ENCODE measurements at regions not wholly inside any gene's neighbourhood (a gene's known extent, or its start where the extent isn't known, plus 50 kb on each side); places are given as distances from the start of the nearest gene placed in this dataset.
"Not testable (repeated sequence)": the region's sequence is repeated elsewhere in the genome, so short reads cannot be mapped to it uniquely, and the experiment has no call there.

GRCh38 chr2:66317268-66317890 lies 117.5 kb upstream of the MEIS1 start:
- ATAC-seq (no peak), DNase-seq (no peak)

GRCh38 chr2:66306483-66306882 lies 128.4 kb upstream of the MEIS1 start:
- DNase-seq (no peak), ATAC-seq (no peak)

- DNase-seq (no peak), ATAC-seq (no peak)
Measured at GRCh38 chr2:66305718-66306117, 129.2 kb upstream of the MEIS1 start.

DNA sequence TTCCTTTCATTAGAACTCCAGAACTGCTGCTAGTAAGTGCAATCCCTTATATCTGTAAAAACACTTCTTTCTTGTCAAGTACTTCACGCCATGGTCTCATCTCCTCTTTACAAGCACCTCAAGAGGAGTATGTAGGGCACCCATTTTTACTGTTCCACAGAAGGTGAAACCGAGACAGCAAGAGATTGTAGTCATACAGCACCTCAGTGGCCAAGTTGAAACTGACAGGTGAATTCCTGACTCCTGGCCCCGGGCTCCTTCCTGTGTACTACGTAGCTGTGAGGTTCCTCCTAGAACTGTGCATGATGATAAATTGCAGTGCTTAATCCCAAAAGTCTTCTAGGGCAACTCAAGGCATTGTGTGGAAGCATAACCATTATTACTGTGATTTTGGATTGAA lies 131.5 kb upstream of the MEIS1 start:
- no peak for ATAC-seq
- no peak for DNase-seq

GRCh38 chr2:66301767-66302140 lies 133.2 kb upstream of the MEIS1 start:
- no peak for DNase-seq
- ATAC-seq, result no peak

DNA sequence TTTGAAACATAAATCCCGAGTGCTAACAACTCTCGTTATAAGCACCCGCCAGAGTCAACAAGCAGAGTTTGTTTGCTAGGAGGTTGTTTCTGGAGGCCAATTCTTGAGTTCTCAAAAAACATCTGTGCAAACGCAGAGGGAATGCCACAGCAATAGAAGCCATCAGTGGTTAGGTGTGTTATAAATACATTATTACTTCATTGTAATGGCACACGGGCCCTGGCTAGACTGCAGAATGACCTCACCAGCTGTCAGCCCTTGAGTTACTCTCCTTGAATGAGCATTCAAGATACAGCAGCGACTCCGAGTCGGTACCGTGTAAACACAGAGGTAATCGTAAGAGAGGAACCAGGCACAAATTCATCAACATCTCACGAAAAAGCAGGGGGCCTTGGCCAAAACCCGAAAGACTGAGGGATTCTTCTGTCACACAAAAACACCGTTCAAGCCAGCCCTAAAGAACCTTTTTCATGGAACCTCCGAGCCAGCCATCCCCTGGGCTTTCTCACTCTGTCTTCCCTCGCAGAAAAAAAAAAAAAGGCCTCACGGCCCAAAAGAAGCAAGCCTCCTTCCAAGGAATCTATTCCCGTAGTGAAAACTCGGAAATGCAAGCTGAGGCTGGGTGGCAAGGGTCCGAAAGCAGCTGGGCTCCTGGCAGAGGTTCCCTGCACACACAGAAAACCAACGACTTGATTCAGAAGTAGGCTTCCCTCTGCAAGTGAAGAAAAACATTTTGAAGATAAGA lies 133.7 kb upstream of the MEIS1 start:
- no peak for DNase-seq
- no peak for ATAC-seq

GRCh38 chr2:66283787-66284186 lies 151.1 kb upstream of the MEIS1 start:
- ATAC-seq, result no peak
- no peak for DNase-seq

- no peak for DNase-seq
- no peak for ATAC-seq
Measured at GRCh38 chr2:66281980-66282379, 152.9 kb upstream of the MEIS1 start.

DNA sequence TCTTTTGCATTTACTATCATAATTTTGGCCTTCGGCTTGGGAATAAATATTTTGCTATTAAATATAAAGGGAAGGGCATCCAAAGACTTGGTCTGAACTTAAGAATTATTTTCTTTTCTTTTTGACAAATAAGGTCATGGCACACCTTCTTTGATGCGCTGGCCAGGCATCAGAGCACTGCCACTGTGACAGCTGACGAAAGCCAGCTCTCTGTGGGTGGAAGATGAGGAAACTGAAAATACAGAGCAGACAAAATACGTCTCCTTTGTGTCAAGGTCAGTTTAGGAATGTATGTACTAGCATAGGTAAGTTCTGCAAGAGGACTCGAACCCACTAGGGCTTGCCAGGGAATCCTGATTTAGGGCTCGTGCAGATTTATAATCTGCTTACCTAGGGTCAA lies 155.9 kb upstream of the MEIS1 start:
- DNase-seq (no peak), ATAC-seq (no peak)

- no peak for DNase-seq
- ATAC-seq, result no peak
Measured at GRCh38 chr2:66275984-66276383, 158.9 kb upstream of the MEIS1 start.

GRCh38 chr2:66273933-66274490 lies 160.9 kb upstream of the MEIS1 start:
- DNase-seq (no peak), ATAC-seq (no peak)

GRCh38 chr2:66272751-66273150 lies 162.2 kb upstream of the MEIS1 start:
- ATAC-seq (no peak), DNase-seq (no peak)

DNA sequence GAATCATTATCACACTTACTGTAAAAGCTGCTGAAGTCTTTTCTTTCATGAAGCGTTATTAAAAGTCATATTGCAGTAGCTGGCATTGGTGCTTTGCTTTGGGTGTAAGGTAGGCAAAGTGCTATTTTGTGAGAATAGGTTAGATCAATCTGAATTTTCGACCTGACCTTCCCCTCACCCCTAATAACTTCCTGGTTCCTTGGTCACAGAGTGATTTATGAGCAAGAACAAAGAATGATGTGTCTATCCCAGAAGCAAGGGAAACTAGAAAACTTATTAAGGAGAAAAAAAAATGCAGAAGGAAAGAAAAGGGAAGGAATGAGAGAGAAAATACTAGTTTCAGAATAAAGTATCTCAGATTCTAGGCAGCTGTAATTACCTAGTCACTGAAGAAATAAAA lies 163.1 kb upstream of the MEIS1 start:
- ATAC-seq (no peak), DNase-seq (no peak)

DNA sequence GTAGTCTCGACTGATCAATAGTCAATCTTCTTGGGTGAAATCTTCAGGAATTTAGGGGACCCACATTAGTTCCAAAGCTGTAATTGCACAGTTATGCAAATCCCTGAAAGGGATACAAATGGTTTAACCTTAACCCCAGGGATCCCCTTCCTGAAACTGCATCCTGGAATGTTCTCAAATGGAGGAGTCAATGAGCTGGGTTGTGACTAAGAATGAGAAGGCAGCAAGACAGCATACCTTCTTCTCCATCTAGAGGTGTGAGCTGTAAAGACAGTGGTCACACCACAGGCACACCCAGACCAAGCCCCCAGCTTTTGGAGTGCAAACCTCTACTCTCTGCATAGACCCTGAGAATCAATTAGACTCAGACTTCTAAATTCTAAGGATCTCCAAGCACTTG lies 164.7 kb upstream of the MEIS1 start:
- no peak for DNase-seq
- ATAC-seq, result no peak

DNA sequence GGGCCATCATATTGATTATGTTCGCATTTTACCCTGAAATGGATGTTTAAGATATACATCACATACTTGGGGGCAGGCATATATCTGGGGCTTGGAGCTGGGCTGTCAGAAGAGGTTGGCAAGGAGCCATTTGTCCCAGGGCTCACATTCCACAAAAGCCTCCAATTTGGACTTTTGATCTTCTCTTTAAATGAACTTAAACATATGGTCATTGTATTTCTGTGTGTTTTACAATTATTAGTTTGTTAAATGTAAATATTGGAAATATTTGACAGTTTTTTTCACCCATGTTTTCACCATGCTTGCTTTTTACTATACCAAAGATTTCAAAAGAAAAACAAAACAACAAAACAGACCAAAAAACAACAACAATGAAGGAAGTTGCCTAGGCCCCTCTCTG lies 165.8 kb upstream of the MEIS1 start:
- DNase-seq (no peak), ATAC-seq (no peak)

- DNase-seq (no peak), ATAC-seq (no peak)
Measured at GRCh38 chr2:66268756-66269155, 166.2 kb upstream of the MEIS1 start.

GRCh38 chr2:66264354-66264753 lies 170.6 kb upstream of the MEIS1 start:
- ATAC-seq, result no peak
- no peak for DNase-seq

GRCh38 chr2:66255867-66256266 lies 179.1 kb upstream of the MEIS1 start:
- DNase-seq (no peak), ATAC-seq (no peak)

DNA sequence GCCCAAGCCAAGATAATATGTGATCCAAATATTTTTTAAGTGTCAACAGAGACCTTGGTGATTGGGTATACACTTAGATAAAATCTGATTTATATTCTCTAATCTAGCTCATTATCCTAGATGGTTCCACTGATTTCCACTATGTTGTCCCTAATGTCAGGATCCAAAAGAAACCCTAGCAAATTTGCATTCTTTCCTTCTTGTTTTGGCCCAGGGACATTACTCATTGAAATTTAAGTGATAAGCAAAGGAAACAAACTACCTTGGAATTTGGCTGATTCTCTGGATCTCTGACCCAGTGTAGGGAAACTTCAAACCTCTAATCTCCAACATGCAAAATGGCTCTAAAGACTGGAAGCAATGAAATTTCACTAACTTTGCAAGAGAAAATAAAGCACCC lies 179.8 kb upstream of the MEIS1 start:
- ATAC-seq, result no peak
- DNase-seq, result no peak

DNA sequence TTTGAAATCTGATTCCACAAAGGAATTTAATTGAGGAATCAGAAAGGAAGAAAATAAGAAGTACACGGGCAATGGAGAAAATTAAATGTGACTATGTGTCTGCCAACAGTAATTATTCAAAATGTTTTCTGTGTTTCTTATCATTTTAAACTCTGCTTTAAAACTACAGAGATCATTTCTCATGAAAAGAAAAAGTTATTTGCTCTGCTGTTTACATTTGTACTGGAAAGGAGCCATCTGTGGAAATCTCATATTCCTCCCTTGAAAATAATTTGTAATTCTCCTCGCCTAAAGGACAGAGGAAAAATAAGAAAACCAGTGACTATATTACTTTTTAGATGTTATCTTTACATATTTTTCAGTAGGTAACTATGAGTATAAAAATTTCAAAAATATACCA lies 181.9 kb upstream of the MEIS1 start:
- no peak for DNase-seq
- ATAC-seq, result no peak

DNA sequence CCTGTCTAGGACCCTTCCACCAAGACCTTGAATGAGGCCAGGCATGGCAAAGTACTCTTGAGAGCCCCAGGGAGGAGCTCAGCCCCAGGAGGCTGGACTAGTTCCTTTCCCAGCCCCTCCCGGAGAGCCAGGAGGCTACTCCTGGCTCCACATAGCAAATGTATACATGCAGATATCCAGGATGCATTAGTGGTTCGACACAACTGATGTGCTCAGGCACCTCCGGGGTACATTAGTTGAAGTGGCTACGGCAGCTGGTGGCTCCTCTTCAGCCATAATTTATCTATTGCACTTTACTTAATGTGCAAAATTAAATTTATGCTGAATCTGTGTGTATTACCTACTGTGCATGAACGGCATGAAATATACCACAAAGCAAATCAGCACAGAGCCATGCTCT lies 182.8 kb upstream of the MEIS1 start:
- ATAC-seq, result no peak
- DNase-seq, result no peak

- DNase-seq (no peak), ATAC-seq (no peak)
Measured at GRCh38 chr2:66251573-66251972, 183.4 kb upstream of the MEIS1 start.

DNA sequence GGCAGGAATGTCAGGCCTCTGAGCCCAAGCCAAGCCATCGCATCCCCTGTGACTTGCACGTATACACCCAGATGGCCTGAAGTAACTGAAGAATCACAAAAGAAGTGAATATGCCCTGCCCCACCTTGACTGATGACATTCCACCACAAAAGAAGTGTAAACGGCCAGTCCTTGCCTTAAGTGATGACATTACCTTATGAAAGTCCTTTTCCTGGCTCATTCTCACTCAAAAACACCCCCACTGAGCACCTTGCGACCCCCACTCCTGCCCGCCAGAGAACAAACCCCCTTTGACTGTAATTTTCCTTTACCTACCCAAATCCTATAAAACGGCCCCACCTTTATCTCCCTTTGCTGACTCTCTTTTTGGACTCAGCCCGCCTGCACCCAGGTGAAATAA lies 185.8 kb upstream of the MEIS1 start:
- not testable (repeated sequence) for DNase-seq, ATAC-seq

DNA sequence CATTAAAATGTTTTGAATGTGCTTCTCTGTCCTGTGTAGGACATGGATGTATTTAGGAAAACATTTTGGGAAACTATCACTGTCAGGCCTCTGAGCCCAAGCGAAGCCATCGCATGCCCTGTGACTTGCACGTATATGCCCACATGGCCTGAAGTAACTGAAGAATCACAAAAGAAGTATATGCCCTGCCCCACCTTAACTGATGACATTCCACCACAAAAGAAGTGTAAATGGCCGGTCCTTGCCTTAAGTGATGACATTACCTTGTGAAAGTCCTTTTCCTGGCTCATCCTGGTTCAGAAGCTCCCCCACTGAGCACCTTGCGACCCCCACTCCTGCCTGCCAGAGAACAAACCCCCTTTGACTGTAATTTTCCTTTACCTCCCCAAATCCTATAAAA lies 191.1 kb upstream of the MEIS1 start:
- ATAC-seq, DNase-seq: not testable (repeated sequence)

Measured in stimulated activated naive CD8-positive, alpha-beta T cell treated with anti-CD3 and anti-CD28 coated beads, Interleukin-15, Interleukin-2, amounts not matched to agents 100 U/mL and 50 U/mL, for 24 hours (primary cell).